ENCODE measurements at regions not wholly inside any gene's neighbourhood (a gene's known extent, or its start where the extent isn't known, plus 50 kb on each side); places are given as distances from the start of the nearest gene placed in this dataset.

DNA sequence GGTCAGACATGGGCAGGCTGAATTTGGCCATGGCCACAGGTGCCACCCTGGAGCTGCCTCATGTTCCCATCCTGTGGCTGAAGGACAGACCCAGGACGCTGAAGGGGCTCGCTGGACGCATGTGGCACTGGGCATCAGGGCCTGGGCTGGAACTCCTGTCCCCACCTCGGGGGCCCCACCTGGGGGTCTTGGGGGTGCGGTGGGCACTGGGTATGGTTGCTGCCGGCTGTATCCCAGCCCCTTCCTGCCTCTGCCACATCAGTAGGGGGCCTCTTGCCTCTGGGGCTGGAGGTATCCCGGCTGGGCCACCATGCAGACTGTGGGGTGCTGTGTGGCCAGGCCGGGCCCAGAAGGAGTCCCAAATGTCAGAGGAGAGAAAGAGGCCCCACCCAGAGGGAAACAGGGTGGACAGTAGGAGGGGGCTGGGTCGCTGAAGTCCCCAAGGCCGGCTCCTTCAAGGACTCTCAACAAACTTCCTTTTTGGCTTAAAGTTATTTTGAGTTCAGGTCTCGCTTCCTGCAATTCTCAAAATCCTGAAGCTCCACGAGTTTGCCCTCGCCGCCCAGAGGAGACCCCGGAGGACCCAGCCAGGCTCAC, 78.7 kb downstream of the SIK1 start:
- DNase-seq, result no peak

DNA sequence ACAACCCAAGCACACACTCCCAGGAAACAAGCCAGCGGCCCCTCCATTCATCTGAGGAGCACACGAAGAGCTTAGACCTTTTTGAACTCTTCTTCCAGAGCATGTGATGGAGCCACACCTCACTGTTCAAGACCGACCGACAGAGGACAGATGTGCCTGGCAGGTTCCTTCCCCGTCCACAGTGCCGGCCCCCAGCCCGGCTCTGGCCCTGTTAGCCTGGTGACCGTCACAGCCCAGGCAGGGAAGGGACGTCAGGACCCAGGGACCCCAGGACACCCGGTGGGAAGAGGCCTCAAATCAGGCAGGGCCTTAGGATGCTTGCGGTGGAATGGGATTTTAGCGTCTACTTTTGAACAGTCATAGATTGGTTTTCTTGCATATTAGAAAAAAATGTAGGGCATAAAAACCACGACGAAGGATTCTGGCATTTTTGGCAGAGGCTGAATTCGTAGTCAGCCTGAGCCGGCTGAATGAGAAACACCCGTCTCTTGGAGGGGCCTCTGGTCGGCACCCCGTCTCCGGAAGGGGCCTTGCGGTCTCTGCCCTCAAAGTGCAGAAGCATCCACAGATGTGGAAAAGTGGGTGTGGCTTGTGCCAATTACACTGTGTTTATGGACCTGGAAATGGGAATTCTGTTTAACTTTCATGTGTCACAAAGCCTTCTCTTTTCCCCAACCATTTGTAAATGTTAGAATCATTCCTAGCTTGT, 79.3 kb downstream of the SIK1 start:
- DNase-seq, result no peak

DNA sequence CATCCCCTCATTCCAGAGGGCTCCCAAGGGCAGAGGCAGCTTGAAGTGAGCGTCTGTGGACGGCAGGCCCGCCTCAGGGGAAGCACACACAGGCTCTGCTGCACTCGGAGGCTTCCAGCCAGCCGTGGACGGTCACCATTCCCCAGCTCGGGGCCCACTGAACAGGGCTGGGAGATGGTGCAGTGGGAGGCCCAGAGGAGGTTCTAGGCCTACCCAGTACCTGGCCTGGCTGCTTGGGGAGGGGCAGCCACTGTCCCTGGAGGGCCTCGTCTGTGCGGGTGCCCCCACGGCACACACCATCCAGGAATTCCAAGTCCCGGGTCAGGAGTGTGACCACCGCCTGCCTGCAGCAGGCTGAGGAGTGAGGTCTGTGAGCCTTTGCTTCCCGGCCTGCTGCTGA, 80.4 kb downstream of the SIK1 start:
- no peak for DNase-seq

DNA sequence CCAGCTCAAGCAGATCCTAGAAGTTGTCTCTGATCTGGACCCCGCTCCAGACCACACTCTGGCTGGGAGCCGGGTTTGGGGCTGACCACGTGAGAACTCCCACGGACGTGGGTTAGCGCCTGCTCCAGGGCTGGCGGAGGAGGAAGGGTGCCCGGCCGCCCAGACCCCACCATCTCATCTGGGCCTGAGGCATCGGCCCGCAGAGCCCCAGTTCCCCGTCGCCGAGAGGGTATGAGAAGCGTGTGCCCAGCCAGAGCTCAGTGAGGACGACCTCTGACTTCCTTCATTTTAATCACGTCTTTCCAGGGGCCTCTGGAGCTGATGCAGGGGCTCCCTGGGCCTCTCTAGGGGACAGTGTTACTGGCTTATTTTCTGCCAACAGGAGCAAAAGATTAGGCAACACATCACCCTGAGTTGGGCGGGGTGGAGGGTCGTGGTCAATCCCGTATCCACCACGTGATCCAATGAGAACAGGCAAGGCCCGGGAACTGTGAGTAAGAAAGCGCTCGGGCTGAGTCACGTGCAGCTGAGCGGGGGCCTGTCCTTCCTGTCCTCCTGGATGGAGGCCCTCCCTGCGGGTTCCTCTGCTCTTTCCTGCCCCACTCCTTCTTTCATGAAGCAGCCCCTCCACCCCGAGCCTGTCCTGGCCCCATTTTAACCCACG, 81.1 kb downstream of the SIK1 start:
- DNase-seq, result no peak

DNA sequence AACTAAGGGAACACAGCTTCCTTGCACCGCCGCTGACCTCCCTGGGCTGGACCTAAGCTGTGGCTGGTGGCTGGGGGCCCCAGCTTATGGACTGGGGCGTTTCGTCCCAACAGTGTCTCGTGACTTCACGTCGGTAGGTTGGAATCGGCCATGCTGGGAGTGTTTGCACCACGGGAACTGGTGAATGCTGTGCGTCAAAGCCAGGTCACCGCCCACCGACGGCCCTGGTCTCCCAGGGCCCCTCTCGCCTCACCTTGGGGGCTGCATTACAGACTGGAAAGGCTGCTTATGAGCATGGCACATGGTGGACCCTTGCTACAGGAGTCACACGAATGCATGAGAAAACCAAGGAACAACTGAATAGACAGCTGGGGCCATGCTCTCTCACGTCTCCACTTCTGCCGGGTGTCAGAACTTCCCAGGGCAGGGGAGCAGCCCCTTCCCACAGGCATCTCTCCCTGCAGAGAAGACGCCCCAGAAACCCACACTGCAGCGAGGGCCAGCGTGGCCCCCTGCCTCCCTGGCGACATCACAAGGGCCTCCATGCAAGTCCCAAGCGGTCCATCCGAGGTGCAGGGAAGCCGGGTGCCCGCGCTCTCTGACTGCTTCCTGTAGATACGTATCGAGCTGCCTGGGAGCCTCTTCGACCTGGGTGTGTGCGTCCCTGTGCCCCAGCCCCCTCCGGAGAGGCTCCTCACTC, 81.7 kb downstream of the SIK1 start:
- no peak for DNase-seq

GRCh38 chr21:43343992-43344886, 82.7 kb downstream of the SIK1 start:
- DNase-seq, result no peak

DNA sequence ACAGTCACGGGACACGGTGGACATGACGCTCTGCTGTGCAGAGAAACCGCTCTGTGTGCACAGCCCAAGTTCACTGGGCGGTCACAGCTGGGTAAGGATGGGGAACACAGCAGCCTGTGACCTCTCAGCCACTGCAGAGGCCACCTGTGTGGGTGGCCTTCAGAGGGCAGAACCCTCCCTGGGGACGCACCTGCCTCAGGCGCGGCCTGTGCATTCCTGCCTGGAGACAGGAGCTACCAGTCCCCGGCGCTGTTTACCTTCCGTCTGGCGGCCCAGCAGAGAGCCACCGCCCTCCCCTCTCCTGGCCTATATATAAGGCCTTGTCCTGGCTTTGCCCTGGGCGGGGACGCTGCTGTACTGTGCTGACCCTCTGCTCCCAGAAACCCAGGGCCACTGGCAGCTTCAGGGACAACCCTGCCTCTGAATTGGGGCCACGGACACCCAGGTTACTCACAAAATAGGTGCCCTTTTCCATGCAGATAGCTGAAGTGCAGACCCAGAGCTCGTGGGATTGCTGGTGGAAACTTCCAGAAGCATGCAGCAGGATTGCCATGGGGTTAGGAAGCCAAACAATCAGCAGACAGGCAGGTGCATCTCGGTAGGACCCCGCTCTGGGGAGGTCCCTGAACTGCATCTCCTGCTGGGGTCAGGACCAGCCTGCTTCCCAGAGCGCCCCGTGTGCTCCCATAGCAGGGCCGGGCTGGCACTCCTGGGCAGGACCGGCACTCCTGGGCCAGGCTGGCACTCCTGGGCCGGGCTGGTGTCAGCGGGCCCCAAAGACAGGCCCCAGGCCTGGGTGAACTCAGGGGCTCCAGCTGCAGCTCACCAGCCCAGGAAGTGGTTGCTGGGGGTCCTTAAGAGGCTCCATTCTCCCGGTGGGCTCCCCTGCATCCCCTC, 83.6 kb downstream of the SIK1 start:
- DNase-seq, result no peak

DNA sequence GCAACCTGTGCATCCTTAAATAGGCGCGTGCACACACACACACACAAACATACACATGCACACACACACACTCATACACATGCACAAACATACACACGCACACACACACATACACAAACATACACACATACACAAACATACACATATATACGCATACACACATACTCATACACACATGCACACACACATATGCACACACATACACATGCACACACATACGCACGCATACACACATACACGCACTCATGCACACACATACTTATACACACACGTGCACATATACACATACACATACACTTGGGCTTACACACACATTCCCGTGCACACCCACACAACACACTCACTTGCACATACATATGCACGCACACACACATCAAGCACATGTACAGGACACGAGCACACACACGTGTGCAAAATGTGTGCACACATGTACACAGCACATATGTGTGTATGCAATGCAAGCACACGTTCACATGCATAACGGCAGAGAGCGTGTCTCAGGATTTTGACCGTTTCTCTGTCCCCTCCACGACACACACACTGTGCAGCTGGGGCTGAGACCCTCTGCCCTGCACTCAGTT, 84.5 kb downstream of the SIK1 start:
- no peak for DNase-seq

DNA sequence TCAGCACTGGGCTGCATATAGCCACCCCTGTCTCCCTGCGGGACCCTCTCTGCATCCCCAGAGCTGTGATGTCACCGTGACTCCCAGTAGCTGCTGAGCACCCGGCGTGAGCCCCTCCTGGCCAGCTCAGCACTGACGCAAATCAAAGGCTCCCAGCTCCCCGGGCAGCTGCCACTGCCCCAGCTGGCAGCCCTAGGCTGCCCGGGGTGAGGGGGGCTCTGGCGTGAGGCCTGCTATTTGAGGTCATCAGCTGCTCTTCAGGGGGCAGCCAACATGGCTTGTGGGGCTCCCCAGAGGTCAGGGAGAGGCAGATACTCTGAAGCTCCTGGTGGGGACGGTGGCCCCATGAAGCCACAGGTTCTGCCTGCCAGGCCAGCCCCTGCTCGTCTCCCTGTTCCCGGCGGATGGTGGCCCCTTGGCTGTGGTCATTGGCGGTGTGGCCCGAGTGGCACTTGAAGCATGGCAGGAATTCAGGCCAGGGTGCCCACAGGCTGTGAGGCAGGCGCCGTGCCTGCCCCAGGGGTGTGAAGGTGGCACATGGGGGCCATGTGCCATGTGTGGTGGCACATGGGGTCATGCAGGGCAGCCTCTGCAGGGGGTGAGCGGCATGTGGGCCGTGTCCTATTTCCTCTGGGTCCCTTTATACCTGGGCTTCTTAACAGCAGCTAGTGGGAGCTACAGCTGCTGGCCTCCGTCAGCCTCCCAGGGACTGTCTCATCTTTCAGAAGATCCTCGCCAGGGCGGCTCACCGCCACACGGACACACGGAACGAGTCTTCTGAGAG, 85.4 kb downstream of the SIK1 start:
- no peak for DNase-seq

DNA sequence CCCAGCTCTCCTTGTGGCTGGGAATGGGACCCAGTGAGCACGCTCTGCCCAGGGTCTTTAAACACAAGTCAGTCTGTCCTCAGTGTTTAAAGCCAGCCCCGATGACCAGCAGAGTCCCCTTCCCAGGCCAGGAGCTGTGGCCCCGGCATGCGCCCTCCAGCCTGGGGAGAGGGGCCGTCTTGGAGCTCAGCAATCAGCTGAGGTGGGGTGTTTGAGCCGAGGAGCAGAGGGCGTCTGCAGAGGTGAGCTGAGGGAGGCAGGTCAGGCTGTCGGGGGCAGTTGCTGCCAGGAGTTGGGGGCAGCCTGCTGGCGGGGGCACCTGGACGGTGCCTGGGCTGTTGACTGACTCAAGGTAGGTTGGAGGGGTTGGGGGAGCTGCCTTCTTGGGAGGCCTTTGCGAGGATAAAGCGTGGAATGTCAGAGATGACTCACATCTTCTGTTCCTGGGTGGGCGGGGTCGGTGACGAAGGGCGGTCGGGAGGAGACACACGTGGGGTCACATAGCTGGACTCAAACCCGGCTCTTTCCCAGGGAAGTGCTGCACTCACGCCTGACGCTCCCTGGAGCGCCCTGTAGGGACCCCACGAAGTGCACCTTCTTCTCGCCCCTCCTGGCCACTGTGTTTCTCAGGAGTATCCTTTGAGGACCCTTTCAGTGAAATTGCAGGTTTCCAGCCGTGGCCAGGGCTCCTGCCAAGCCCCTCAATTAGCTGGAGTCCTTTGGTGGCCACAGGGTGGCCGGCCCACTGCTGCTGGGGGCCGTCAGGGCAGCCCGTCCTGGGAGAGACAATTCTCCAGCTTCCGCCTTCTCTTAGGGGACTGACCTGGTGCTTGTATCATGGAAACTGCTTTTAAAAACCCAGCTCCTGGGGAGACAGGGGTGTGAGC, 86.2 kb downstream of the SIK1 start:
- DNase-seq, result no peak

- no peak for DNase-seq
These were observed 87.3 kb downstream of the SIK1 start for GRCh38 chr21:43339668-43340067.

GRCh38 chr21:43338951-43339350, 88.0 kb downstream of the SIK1 start:
- DNase-seq, result no peak

- no peak for DNase-seq
These were observed 88.9 kb downstream of the SIK1 start for GRCh38 chr21:43337901-43338655.

GRCh38 chr21:43335119-43335518, 91.8 kb downstream of the SIK1 start:
- DNase-seq, result no peak

GRCh38 chr21:43334214-43334958, 92.5 kb downstream of the SIK1 start:
- DNase-seq, result no peak

GRCh38 chr21:43333298-43334062, 93.5 kb downstream of the SIK1 start:
- DNase-seq, result no peak

DNA sequence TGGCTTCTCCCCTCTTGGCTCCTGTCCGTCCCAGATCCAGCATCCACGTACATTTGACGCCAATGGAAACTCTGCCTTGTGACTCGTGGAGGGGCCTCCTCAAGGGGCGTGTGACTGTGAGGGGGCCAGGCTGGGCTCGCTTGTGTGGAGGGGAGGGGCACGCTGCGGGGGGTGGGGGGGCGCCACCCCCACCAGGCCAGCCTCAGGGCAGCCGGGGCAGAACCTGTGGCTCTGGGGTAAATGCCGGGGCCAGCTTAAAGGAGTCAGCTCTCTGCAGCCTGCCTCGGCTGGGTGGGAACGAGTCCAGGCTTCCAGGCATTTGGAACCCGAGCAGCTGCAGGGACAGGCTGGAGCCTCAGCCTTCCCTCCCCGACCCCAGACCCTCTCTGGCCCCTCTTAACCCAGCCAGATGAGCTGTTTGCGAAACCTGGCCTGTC, 94.1 kb downstream of the SIK1 start:
- no peak for DNase-seq
